ENCODE measurements at regions not wholly inside any gene's neighbourhood (a gene's known extent, or its start where the extent isn't known, plus 50 kb on each side); places are given as distances from the start of the nearest gene placed in this dataset.
"Not testable (repeated sequence)": the region's sequence is repeated elsewhere in the genome, so short reads cannot be mapped to it uniquely, and the experiment has no call there.

DNA sequence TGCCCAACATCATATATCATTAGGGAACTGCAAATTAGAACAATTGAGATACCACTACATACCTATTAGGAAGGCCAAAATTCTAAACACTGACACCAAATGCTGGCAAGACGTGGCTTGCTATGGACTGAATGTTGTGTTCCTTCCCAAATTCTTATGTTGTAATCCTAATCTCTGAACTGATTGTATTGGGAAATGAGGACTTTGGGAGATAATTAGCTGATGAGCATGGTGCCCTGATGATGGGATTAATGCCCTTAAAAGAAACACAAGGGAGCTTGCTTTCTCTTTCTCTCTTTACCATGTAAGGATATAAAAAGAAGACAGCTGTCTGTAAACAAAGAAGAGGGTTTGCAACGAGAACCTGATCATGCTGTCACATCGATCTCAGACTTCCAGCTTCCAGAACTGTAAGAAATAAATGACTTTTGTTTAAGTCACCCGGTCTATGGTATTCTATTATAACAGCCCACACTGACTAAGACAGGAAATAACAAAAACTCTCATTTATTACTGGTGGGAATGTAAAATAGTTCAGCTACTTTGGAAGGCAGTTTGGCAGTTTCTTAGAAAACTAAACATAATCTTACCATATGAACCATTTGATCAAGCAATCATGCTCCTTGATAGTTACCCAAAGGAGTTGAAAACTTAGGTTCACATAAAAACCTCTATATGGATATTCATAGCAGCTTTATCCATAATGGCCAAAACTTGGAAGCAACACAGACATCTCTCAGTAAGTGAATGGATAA, 458.3 kb upstream of the CBLB start:
- no peak for DNase-seq

DNA sequence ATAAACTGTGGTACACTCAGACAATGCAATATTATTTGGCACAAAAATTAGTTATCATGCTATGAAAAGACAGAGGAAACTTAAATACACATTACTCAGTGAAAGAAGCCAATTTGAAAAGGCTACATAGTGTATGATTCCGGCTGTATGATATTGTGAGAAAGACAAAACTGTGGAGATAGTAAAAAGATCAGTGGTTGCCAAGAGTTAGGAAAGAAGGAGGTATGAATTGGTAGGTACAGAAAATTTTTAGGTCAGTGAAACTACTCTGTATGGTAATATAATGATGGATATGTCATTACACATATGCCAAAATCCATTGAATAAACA, 458.8 kb upstream of the CBLB start:
- no peak for DNase-seq

DNA sequence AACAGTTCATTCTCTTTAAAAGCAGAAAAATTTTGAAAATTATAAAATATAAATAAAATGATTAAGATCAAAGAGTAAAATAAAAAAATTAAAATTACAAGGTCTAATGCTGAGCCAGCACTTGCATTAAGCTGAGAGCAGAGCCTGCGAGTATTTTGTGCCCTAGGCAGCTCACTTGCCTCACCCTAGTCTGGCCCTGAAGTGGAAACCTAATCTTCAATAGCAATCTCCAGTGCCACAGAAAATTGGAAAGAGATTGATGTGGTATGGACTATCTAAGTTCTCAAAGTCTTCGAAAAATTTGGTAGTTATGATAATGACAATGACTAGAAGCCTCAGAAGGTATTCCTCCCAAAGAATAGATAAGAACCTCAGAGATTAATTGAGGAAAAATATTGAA, 459.4 kb upstream of the CBLB start:
- DNase-seq, result no peak

DNA sequence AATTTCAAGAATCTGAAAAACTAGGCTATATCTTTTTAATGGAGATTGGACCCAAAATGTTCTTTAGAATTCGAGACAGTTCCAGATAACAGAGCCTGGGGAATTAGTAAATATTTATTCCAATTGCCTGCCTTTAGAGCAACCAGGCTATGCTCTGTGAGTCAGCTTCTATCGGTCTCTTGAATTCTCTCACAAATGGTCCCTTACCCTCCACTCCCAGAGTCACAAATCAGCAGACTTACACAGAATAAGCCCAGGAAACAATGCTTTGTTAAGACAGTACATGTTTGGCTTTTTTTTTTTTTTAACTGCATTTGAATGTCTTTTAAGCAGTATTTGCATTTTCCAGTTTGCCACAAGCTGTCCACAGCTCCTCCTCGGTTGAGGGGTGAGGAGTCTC, 460.7 kb upstream of the CBLB start:
- DNase-seq, result no peak

DNA sequence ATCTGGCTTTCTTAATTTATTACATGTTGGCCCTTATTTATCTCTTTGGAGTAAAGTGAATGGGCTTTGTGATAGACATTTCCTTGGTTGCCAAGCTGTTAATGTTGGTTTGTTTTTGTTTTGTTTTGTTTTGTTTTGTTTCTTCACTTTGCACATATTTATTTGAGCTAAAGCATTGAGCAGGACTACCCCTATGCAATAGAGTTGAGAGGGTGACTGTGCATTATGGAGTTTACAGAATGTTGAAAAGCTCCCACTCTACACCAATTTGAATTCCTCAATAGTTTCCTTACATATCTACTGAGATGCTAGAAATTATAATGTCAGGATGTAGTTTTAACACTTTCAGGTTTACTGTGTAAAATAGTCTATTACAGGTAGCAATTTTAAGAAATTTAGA, 462.8 kb upstream of the CBLB start:
- DNase-seq, result no peak

DNA sequence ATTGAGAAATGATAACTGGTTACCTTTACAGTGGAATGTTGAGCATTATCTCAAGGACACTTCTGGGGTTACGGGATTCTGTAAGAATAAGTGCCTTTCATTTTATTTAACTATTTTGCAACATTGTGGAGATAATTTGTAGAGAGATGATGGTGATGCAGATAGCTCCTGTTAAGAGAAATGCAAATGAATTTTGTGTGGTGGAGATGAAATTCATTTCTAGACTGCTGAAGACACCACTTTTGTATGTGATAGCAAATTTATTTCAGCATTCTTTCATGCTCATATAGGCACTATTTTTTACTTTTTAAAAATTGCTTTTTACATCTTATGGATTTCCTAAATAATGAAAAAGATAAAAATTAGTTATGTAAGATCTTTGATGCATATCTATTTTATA, 463.3 kb upstream of the CBLB start:
- no peak for DNase-seq

DNA sequence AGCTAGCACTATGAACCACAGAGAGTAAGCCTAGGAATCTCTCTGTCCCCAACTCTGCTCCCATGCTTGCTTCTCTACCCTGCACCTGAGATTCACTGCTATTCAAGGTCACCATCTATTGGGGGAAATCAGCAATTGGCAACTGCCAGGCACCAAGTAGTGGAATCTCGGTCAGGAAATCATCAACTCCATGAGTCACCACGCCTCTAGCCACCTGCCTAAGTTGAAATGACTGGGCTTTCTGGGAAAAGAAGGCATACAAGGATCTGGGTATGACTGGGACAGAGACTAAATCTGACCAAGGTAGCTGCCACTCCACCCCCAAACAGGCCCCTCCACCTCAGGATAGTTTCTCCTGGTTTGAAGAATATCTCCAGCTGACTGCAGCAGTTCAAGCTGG, 464.1 kb upstream of the CBLB start:
- peak; percentile 65 for DNase-seq

DNA sequence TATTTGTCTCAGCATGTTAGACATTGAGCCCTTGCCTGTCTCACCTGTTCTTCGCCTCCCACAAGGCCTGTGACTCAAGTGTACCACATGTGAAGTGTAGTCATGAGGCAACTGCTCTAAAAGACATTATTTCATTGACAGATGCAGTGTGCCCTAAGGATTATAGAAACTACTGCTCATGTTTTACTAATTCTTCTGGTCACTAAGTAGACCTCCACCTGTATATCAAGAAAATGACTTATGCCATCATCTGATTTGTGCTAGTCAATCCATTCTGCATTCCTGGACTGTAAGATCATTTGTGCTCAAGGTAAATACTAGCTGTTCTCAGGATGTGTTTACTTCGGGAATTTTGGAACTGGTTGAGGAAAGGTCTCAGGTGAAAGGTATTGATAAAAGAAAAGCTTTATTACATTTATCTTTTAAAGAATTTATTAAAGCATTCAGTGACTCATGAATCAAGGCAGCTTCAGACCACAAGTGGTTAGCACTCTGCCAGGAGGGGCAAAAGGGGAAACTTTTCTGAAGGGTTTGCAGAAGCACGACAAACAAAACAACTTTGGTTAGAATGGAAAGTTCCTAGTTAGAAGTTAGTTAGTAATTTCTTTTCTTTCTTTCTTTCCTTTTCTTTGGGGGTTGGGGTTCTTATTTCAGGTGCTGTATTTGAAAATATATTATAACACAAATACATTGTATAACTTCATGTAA, 465.3 kb upstream of the CBLB start:
- peak; percentile 72 for DNase-seq

DNA sequence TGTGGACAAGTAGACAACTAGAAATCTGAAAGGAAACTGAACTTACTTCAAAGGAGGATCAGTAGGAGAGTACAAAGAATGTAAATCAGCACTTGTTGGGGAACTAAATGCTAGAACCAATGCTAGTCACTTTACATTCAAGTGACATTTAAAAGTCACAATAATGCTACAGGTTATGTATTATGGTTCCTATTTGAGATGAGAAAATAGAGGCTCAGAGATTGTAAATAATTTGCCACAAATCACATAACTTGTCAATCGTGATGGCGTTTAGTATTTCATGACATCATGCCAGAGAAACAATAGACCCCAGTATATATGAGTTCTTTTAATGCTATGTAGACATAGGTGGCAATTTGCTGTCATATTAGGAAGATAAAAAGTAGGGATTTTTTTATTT, 467.8 kb upstream of the CBLB start:
- DNase-seq, result no peak

DNA sequence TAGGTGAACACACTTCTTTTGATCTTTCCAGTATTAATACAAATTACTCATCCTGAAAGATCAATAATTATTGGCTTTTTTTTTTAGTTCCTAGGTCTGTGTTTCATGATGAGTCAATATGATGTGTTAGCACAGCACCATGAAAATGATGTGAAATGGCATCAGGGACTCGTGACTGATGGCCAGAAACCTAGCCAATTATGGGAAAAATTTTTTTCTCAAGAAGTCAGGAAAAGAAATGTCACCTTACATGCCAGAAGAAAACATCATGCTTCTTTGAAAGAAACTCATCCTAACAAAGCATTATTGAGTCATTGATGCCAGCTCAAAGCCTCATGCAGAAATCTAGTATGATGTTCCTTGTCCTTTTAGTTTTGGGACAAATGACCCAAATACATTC, 468.3 kb upstream of the CBLB start:
- DNase-seq, result peak; percentile 21

DNA sequence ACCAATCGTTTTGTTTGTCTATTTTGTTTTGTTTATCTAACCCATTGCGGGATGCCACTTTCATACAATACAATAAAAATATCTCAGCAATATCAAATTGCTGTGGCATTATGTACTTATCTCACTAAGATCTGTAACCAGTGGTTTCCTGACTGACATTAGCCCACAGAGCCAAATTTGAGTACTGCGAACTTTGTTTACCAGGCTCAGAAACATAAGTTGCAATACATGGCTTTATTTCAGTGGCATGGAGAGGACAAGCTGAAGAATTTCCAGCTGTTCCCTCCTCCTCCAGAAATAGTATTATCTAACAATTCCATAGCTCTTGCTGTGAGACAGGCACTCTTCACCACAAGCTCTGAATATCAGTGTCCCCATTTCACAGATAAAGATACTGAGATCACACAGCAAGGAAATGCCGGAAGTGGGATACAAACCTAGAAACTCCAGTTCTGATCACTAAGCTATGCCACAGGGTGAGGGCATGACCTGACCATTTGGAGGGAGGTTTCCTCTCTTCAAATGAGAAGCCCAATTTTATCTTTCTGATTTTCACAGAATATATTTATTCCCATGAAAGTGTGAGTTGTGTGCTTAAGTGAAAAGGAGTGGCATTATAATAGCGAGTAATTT, 469.9 kb upstream of the CBLB start:
- DNase-seq, result no peak

DNA sequence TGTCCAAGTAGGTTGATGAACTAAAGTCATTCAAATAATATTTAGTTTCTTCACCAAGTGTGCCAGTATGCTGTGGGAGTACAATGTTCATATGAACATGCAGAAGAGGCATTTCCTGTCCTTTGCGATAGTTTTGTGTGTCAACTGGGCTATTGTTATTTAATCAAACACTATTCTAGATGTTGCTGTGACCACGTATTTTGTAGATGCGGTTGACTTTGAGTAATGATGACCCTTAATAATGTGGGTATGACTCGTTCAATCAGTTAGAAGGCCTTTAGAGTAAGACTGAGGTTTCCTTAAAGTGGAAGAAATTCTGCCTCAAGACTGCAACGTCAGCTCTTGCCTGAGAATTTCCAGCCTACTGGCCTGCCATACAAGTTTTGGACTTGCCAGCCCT, 470.7 kb upstream of the CBLB start:
- DNase-seq, result no peak

DNA sequence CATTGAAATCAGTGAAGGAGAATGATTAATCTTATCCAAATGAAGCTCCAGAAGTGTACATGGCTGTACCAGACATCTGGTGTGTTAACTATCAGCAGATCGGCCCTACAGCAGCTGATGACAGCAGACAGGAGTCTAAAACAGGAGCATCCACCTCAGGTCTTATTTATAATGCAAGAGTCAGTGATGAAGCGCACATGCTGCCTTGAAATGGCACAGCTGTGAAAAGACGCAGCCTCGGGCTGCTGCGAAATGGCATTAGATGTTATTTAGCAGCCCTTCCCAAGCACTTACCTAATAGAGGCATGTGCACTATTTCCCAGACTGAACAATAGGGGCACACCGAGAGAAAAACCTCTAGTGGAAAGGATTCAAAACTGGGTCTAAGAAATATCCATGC, 472.3 kb upstream of the CBLB start:
- no peak for DNase-seq

DNA sequence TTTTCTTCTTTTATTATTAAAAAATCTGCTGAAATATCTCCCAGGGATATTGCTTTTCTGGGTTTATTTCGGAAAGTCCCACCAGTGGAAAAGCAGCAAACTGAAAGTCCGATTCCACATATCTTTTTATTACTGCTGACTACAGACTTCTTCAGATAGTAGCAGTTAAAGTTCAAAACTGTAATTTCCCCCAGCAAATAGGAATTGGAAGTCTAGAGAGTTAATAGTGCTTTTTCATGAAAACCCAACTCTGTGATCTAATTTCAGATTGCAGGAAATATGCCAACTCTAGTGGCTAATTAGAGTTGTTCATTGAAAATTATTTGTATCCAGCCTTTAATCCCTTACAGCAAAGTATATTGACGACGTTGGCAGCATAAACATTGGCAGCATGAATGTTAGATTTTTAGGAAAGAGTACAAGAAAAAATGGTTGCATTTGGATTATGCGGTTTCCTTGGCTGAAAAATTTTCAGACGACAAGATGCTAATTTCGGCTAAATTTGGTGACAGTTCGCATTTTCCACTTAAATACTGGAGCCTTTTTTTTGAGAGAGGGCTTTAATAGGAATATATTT, 472.9 kb upstream of the CBLB start:
- no peak for DNase-seq

DNA sequence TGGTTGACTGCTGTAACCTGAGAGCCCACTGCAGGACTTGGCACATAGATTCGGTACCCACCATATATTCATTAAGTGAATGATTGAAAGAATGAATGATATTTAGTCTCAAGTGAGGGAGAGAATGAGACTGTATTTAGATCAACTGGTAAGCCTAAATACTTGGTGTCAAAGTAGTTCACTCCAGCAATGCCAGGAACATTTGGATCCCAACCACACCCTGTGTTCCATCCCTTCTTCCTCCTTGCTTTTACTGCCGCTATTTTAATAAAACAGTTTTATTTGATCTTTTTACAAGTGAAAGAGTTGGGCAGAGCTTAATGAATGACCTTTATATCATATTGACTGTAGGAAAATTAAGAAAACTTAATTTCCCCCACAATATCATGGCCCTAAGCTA, 473.6 kb upstream of the CBLB start:
- no peak for DNase-seq

DNA sequence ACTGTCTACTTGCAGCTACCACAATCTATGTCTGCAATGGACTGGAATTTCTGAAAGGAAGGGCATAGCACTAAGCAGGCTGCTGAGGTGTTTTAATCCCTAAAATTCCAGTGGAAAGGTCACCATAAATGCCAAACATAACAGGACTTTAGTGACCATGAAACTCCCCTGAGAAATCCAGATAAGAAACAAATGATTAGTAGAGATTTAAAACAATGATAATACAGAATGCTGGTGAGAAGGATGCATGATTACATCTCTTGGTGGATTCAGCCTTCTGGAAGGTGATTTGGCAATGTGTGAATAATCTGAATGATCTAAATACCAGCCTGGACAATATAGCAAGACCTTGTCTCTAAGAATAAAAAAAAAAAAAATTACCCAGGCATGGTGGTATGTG, 475.0 kb upstream of the CBLB start:
- DNase-seq, result no peak

DNA sequence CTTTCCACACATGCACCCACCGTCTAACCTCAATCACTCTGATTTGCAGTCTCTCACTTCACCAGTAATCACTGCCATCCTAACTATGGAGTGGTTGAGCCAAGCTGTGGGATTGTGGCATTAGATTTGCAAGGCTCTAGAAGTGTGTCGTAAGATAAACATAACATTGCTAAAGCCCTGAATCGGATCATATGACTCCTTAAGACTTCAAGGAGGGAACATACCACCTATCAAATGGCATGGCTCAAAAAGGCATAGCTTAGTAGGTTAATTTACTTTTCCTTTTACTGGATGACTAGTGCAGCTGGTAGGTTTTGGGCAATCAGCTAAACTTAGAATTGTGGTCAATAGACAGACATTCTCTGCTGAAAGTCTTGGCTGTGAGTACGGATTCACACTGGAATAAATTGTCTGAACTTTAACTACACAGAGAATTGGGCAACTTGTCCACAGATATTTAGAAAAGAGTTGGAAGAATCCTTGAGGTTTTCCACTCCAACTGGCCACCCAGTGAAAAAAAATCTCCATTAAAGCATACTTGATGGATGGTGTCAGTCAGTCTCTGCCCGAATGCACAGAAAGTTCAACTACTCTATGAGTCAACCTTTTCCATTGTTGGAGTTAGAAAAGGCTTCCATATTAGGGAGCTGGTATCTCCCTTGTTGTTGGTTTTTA, 476.7 kb upstream of the CBLB start:
- no peak for DNase-seq

DNA sequence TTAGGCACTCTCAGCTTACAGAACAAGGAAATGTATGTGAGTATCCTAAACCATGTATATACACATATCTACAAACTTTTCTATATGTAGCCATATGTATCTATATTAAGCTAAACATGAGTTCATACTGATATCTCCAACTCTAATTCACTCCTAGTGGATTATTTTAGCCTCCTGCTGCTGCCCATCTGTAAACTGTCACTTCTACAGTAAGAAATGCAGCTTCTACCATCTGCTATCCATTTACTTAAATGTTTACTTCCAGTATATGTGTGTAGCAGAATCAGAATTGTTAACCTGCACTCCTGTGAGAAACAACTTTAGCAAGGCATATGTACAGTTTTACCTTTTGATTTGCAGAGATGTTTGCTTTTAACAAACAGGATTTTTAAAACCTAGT, 478.5 kb upstream of the CBLB start:
- no peak for DNase-seq

DNA sequence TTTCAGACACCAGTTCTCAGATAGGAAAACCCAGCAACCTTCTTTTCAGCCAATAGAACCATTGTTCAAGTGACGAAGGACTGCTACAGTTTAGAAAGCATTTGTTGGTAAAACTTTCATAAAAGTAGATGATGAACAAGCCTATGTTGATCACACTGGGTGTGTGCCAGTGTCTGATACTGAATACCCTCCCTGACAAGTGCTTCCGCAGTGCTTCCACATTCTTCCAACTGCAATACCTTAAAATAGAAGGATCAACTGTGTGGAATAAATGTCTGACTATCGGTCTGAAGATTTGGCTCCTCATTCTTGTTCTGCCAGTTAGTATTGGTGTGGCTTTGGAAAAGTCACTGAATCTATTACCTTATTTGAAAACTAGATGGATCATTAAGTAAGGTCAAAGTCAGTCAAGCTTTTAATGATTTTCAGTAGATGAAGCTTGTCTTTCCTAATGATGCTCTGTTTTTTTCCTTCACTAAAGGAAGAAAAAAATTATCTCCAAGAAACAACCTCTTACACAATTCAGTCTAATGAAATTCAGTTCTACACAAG, 479.4 kb upstream of the CBLB start:
- DNase-seq, result no peak

DNA sequence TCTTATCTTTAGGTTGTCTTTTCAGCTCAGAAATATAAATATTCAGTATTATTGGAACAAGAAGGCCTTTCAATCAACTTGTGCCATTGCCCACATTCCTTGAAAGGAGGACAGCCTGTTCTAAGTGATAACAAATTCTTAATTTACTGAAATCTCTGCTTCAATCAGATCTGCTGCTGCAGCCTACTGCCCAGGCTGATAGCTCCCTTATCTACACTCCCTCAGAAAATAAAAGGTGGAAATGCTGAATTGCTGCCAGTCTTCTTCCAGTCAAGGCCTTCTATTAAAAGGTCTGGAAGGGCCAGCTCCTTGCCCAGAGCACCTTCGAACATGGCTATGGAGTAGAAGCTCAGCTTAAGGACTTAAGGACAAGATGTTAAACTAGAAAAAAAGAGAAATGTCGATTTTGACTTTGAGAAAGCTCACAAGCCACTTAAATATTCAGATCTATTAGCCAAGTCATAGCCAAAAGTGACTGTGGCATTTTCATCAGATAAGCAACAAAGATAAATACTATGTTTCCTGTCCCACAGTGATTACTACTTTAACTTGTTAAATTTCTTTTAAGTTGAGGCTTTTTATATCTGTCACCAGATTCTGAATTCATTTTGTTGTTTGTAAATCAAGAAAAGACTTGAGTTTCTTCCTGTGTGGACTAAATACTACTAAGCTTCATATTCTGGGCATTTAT, 480.5 kb upstream of the CBLB start:
- no peak for DNase-seq

DNA sequence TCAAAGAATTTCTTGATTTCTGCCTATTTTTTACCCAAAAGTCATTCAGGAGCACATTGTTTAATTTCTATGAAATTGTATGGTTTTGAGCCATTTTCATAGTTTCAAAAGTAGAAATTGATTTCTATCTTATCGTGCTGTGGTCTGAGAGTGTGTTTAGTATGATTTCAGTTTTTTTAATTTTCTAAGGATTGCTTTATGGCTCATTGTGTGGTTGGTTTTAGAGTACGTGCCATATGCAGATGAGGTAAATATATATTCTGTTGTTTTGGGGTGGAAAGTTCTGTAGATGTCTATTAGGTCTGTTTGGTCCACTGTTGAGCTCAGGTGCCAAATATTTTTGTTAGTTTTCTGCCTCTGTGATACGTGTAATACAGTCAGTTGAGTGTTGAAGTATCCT, 487.1 kb upstream of the CBLB start:
- DNase-seq, result no peak

DNA sequence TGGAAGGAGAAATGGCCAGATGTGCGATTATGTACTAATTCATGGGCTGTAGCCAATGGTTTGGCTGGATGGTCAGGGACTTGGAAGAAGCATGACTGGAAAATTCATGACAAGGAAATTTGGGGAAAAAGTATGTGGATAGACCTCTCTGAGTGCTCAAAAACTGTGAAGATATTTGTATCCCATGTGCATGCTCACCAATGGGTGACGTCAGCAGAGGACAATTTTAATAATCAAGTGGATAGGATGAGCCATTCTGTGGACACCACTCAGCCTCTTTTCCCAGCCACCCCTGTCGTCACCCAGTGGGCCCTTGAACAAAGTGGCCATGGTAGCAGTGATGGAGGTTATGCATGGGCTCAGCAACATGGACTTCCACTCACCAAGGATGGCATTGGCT, 490.9 kb upstream of the CBLB start:
- DNase-seq, result no peak

DNA sequence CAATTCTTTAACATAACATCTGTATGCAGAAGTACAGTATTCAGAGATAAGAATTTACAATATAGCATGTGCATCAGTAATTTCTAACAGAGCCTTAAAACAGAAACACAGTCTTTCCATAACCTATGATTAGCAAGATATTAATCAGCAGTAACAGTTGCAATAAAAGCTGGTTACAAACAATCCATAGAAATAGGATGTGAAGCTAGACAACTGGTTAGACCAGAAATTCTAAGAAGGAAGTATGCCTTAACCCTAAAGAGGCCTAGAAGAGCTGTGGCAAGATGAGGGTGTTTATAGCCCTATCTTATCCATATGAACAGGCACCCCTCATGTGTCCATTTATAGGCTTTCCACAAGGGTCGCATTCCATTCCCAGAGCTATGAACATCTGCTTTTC, 492.1 kb upstream of the CBLB start:
- not testable (repeated sequence) for DNase-seq
